DND-41 (cell line): ENCODE measurements at regions not wholly inside any gene's neighbourhood (a gene's known extent, or its start where the extent isn't known, plus 50 kb on each side); places are given as distances from the start of the nearest gene placed in this dataset.

Source experiments
- ATAC-seq: fragments of 200-7000 bp; cut with Tn5 transposase; 3 replicates; pipeline ENCODE4 v1.9.1; 2021; ENCODE audit warnings: low read depth; ENCODE audit not compliant: insufficient read depth
- DNase-seq: peaks from one replicate; pipeline ENCODE4 v3.0.0-alpha.2; 2020
- H2AFZ ChIP-seq: 2 replicates; pipeline ENCODE4 v1.6.0; 2012; ENCODE audit warnings: low read depth, low read length
- H3K27ac ChIP-seq: 2 replicates; pipeline ENCODE4 v1.5.1; 2012; ENCODE audit warnings: low read length, inconsistent platforms
- H3K27me3 ChIP-seq: fragments of 200-600 bp; sonication (generic); 2 replicates; pipeline ENCODE4 v1.6.0; 2012; ENCODE audit warnings: low read length, mild to moderate bottlenecking, inconsistent platforms; ENCODE audit not compliant: insufficient read depth, poor library complexity
- H3K36me3 ChIP-seq: 2 replicates; pipeline ENCODE4 v1.5.1; 2012; ENCODE audit warnings: low read length, inconsistent platforms; ENCODE audit not compliant: insufficient read depth
- H3K4me1 ChIP-seq: 2 replicates; pipeline ENCODE4 v1.5.1; 2012; ENCODE audit warnings: mild to moderate bottlenecking, low read length; ENCODE audit not compliant: insufficient read depth
- H3K4me2 ChIP-seq: 2 replicates; pipeline ENCODE4 v1.6.0; 2012; ENCODE audit warnings: mild to moderate bottlenecking, moderate library complexity, low read length, inconsistent platforms; ENCODE audit not compliant: insufficient read depth
- H3K4me3 ChIP-seq, 2 experiments: fragments of 200-600 bp in 1 of 2; shearing (Covaris generic) in 1 of 2; 2 replicates each; pipeline ENCODE4 v1.5.1; 2012 to 2016; ENCODE audit warnings: inconsistent platforms in 2 of 2, low read length in 2 of 2, mild to moderate bottlenecking in 2 of 2, low read depth in 1 of 2, moderate library complexity in 1 of 2
- H3K79me2 ChIP-seq: 2 replicates; pipeline ENCODE4 v1.6.0; 2012; ENCODE audit warnings: low read length, inconsistent platforms; ENCODE audit not compliant: insufficient read depth
- H3K9ac ChIP-seq: 2 replicates; pipeline ENCODE4 v1.6.0; 2012; ENCODE audit warnings: low read depth, mild to moderate bottlenecking, inconsistent platforms, low read length, moderate library complexity
- H3K9me3 ChIP-seq: 2 replicates; pipeline ENCODE4 v1.5.1; 2012; ENCODE audit warnings: low read length, moderate library complexity, mild to moderate bottlenecking, inconsistent platforms; ENCODE audit not compliant: insufficient read depth, severe bottlenecking
- H4K20me1 ChIP-seq: 2 replicates; pipeline ENCODE4 v1.6.0; 2012; ENCODE audit warnings: low read length; ENCODE audit not compliant: insufficient read depth
- EZH2 ChIP-seq: IDR thresholded peaks from 3 replicates; pipeline ENCODE4 v1.6.1; 2012; ENCODE audit warnings: borderline replicate concordance, low read depth, mild to moderate bottlenecking, moderate library complexity, low read length, inconsistent platforms; ENCODE audit not compliant: severe bottlenecking
- TF ChIP-seq, protein P1 (sequence below): IDR thresholded peaks from 2 replicates; pipeline ENCODE4 v1.5.1; 2012; ENCODE audit warnings: borderline replicate concordance, low read length, moderate library complexity, mild to moderate bottlenecking; ENCODE audit not compliant: poor library complexity, severe bottlenecking; ENCODE audit errors: extremely low read depth

GRCh38 chr7:82567841-82568240 lies 124.3 kb upstream of the CACNA2D1 start:
- ATAC-seq (no peak), DNase-seq (no peak)
- Histone ChIP-seq H3K36me3 (no peaks in the 10 kb centered on the region), H3K4me3 (no peak overlapping the region), H3K27ac (no peak overlapping the region), H3K9me3 (no peaks in the 10 kb centered on the region), H3K4me2 (no peak overlapping the region), H3K79me2 (no peaks in the 10 kb centered on the region), H2AFZ (no peak overlapping the region), H3K27me3 (peaks cover 3% of the 10 kb centered on the region), H4K20me1 (no peaks in the 10 kb centered on the region), H3K9ac (no peak overlapping the region), H3K4me1 (no peaks in the 10 kb centered on the region)
- no peak for TF ChIP-seq EZH2
- TF ChIP-seq, protein P1, sequence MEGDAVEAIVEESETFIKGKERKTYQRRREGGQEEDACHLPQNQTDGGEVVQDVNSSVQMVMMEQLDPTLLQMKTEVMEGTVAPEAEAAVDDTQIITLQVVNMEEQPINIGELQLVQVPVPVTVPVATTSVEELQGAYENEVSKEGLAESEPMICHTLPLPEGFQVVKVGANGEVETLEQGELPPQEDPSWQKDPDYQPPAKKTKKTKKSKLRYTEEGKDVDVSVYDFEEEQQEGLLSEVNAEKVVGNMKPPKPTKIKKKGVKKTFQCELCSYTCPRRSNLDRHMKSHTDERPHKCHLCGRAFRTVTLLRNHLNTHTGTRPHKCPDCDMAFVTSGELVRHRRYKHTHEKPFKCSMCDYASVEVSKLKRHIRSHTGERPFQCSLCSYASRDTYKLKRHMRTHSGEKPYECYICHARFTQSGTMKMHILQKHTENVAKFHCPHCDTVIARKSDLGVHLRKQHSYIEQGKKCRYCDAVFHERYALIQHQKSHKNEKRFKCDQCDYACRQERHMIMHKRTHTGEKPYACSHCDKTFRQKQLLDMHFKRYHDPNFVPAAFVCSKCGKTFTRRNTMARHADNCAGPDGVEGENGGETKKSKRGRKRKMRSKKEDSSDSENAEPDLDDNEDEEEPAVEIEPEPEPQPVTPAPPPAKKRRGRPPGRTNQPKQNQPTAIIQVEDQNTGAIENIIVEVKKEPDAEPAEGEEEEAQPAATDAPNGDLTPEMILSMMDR = no peak

- H3K4me1 ChIP-seq = no peaks in the 10 kb centered on the region
- DNase-seq (no peak), ATAC-seq (no peak)
- no peak overlapping the region for H3K9ac ChIP-seq
- no peaks in the 10 kb centered on the region for H3K9me3 ChIP-seq
- H3K4me2 ChIP-seq = no peak overlapping the region
- H3K79me2 ChIP-seq = no peaks in the 10 kb centered on the region
- no peak overlapping the region for H2AFZ ChIP-seq
- TF ChIP-seq, protein P1 = no peak
- no peak for TF ChIP-seq EZH2
- H3K27ac ChIP-seq = no peak overlapping the region
- H3K4me3 ChIP-seq = no peak overlapping the region
- peaks cover 3% of the 10 kb centered on the region for H3K27me3 ChIP-seq
- no peaks in the 10 kb centered on the region for H3K36me3 ChIP-seq
- H4K20me1 ChIP-seq = no peaks in the 10 kb centered on the region
These were observed 123.8 kb upstream of the CACNA2D1 start for GRCh38 chr7:82567356-82567755.

- no peak overlapping the region for H3K27ac ChIP-seq
- no peak for TF ChIP-seq EZH2
- TF ChIP-seq, protein P1 = no peak
- H3K79me2 ChIP-seq = no peaks in the 10 kb centered on the region
- ATAC-seq (no peak), DNase-seq (no peak)
- H3K9ac ChIP-seq = no peak overlapping the region
- H3K4me1 ChIP-seq = no peaks in the 10 kb centered on the region
- H3K36me3 ChIP-seq = no peaks in the 10 kb centered on the region
- H3K4me3 ChIP-seq = no peak overlapping the region
- no peak overlapping the region for H3K4me2 ChIP-seq
- H3K27me3 ChIP-seq = peaks cover 3% of the 10 kb centered on the region
- no peak overlapping the region for H2AFZ ChIP-seq
- H4K20me1 ChIP-seq = no peaks in the 10 kb centered on the region
- no peaks in the 10 kb centered on the region for H3K9me3 ChIP-seq
These were observed 123.2 kb upstream of the CACNA2D1 start for GRCh38 chr7:82566752-82567151.

DNA sequence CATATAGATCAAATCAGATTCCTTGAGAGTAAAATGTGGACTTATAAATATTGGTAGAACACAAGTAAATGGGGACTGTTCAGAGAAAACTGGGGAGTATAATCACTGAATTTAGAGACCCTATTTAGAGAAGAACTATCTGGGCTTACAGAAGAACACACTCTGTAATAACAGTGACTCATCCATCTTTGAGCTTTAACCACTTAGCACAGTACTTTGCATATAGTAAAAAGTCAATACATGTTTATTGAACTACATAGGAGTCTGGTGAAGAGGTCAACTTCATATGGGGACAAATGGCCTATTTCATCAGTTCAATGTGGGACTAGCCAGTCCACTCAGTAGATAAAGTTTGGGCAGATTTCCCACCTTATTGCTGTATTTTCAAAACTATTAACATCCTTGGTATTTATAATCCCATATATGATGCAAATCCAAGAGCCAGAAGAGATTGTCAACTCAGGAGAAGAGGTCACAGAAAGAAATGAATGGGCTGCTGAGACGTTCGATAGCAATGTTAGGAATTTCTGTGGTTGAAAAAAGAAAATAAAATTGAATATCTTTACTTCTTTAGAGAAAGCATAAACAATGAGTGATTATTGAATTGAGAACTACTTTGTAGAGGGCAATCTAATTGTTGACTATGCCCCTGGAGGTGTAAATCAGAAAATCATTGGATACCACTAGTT lies 119.3 kb upstream of the CACNA2D1 start:
- H3K9ac ChIP-seq = no peak overlapping the region
- H3K36me3 ChIP-seq = no peaks in the 10 kb centered on the region
- TF ChIP-seq EZH2 = no peak
- TF ChIP-seq, protein P1 = no peak
- H3K4me1 ChIP-seq = no peaks in the 10 kb centered on the region
- H3K27ac ChIP-seq = no peak overlapping the region
- no peak overlapping the region for H3K4me2 ChIP-seq
- no peaks in the 10 kb centered on the region for H4K20me1 ChIP-seq
- DNase-seq (no peak), ATAC-seq (no peak)
- no peaks in the 10 kb centered on the region for H3K9me3 ChIP-seq
- H3K4me3 ChIP-seq = no peak overlapping the region
- H2AFZ ChIP-seq = no peak overlapping the region
- no peaks in the 10 kb centered on the region for H3K79me2 ChIP-seq
- no peaks in the 10 kb centered on the region for H3K27me3 ChIP-seq
